ENCODE measurements at regions not wholly inside any gene's neighbourhood (a gene's known extent, or its start where the extent isn't known, plus 50 kb on each side); places are given as distances from the start of the nearest gene placed in this dataset.

- H3K36me3 Mint-ChIP-seq (ENCODE audit: low read depth), result no peaks in the 10 kb centered on the region
- H3K4me1 Mint-ChIP-seq (ENCODE audit: low read depth), result no peaks in the 10 kb centered on the region
- H3K4me3 Mint-ChIP-seq, result no peak overlapping the region
- H3K27ac Mint-ChIP-seq, result no peak overlapping the region
- peaks cover 4% of the 10 kb centered on the region for H3K9me3 Mint-ChIP-seq
- no peaks in the 10 kb centered on the region for H3K27me3 Mint-ChIP-seq
These were observed 513.5 kb downstream of the CCER1 start for GRCh38 chr12:90441431-90441830.

- Mint-ChIP-seq H3K36me3 (ENCODE audit: low read depth) (no peaks in the 10 kb centered on the region), H3K4me3 (no peak overlapping the region)
These were observed 526.1 kb downstream of the CCER1 start for GRCh38 chr12:90428881-90429280.

GRCh38 chr12:90428465-90428864 lies 526.5 kb downstream of the CCER1 start:
- H3K27me3 Mint-ChIP-seq, result no peaks in the 10 kb centered on the region
- H3K36me3 Mint-ChIP-seq (ENCODE audit: low read depth), result no peaks in the 10 kb centered on the region
- no peaks in the 10 kb centered on the region for H3K4me1 Mint-ChIP-seq (ENCODE audit: low read depth)
- no peak overlapping the region for H3K27ac Mint-ChIP-seq
- H3K4me3 Mint-ChIP-seq, result no peak overlapping the region
- no peaks in the 10 kb centered on the region for H3K9me3 Mint-ChIP-seq

More at GRCh38 chr12:90428881-90429280, 526.1 kb downstream of the CCER1 start:
- H3K4me1 Mint-ChIP-seq (ENCODE audit: low read depth), result no peaks in the 10 kb centered on the region
- no peaks in the 10 kb centered on the region for H3K27me3 Mint-ChIP-seq
- no peak overlapping the region for H3K27ac Mint-ChIP-seq
- peaks cover under 1% of the 10 kb centered on the region for H3K9me3 Mint-ChIP-seq

GRCh38 chr12:90423965-90424364 lies 531.0 kb downstream of the CCER1 start:
- H3K36me3 Mint-ChIP-seq (ENCODE audit: low read depth), result no peaks in the 10 kb centered on the region
- H3K4me1 Mint-ChIP-seq (ENCODE audit: low read depth), result no peaks in the 10 kb centered on the region
- no peak overlapping the region for H3K27ac Mint-ChIP-seq
- no peaks in the 10 kb centered on the region for H3K9me3 Mint-ChIP-seq
- H3K4me3 Mint-ChIP-seq, result no peak overlapping the region
- H3K27me3 Mint-ChIP-seq, result no peaks in the 10 kb centered on the region

GRCh38 chr12:90410962-90411361 lies 544.0 kb downstream of the CCER1 start:
- Mint-ChIP-seq H3K36me3 (ENCODE audit: low read depth) (no peaks in the 10 kb centered on the region), H3K27ac (no peak overlapping the region), H3K9me3 (peaks cover 4% of the 10 kb centered on the region), H3K27me3 (no peaks in the 10 kb centered on the region), H3K4me1 (ENCODE audit: low read depth) (no peaks in the 10 kb centered on the region), H3K4me3 (no peak overlapping the region)

GRCh38 chr12:90407841-90408240 lies 547.1 kb downstream of the CCER1 start:
- no peaks in the 10 kb centered on the region for H3K9me3 Mint-ChIP-seq
- no peaks in the 10 kb centered on the region for H3K4me1 Mint-ChIP-seq (ENCODE audit: low read depth)
- H3K27me3 Mint-ChIP-seq, result no peaks in the 10 kb centered on the region
- no peak overlapping the region for H3K27ac Mint-ChIP-seq
- H3K4me3 Mint-ChIP-seq, result no peak overlapping the region
- H3K36me3 Mint-ChIP-seq (ENCODE audit: low read depth), result no peaks in the 10 kb centered on the region

- H3K27me3 Mint-ChIP-seq, result no peaks in the 10 kb centered on the region
- H3K36me3 Mint-ChIP-seq (ENCODE audit: low read depth), result no peaks in the 10 kb centered on the region
- peaks cover 6% of the 10 kb centered on the region for H3K9me3 Mint-ChIP-seq
- H3K27ac Mint-ChIP-seq, result no peak overlapping the region
- H3K4me1 Mint-ChIP-seq (ENCODE audit: low read depth), result no peaks in the 10 kb centered on the region
- H3K4me3 Mint-ChIP-seq, result no peak overlapping the region
These were observed 550.9 kb downstream of the CCER1 start for GRCh38 chr12:90404071-90404470.

- Mint-ChIP-seq H3K36me3 (ENCODE audit: low read depth) (no peaks in the 10 kb centered on the region), H3K9me3 (peaks cover 6% of the 10 kb centered on the region), H3K4me1 (ENCODE audit: low read depth) (no peaks in the 10 kb centered on the region), H3K4me3 (no peak overlapping the region), H3K27me3 (no peaks in the 10 kb centered on the region), H3K27ac (no peak overlapping the region)
These were observed 553.8 kb downstream of the CCER1 start for GRCh38 chr12:90401185-90401584.

- Mint-ChIP-seq H3K4me3 (no peak overlapping the region), H3K27me3 (no peaks in the 10 kb centered on the region), H3K36me3 (ENCODE audit: low read depth) (no peaks in the 10 kb centered on the region), H3K9me3 (peaks cover 6% of the 10 kb centered on the region), H3K4me1 (ENCODE audit: low read depth) (no peaks in the 10 kb centered on the region), H3K27ac (no peak overlapping the region)
These were observed 555.6 kb downstream of the CCER1 start for GRCh38 chr12:90399357-90399756.

GRCh38 chr12:90398285-90398836 lies 556.6 kb downstream of the CCER1 start:
- Mint-ChIP-seq H3K27ac (no peak overlapping the region), H3K4me1 (ENCODE audit: low read depth) (no peaks in the 10 kb centered on the region), H3K9me3 (peaks cover 6% of the 10 kb centered on the region), H3K4me3 (no peak overlapping the region), H3K36me3 (ENCODE audit: low read depth) (no peaks in the 10 kb centered on the region), H3K27me3 (no peaks in the 10 kb centered on the region)

GRCh38 chr12:90396556-90396955 lies 558.4 kb downstream of the CCER1 start:
- H3K9me3 Mint-ChIP-seq, result no peaks in the 10 kb centered on the region
- H3K36me3 Mint-ChIP-seq (ENCODE audit: low read depth), result no peaks in the 10 kb centered on the region
- no peaks in the 10 kb centered on the region for H3K4me1 Mint-ChIP-seq (ENCODE audit: low read depth)
- no peak overlapping the region for H3K4me3 Mint-ChIP-seq
- H3K27me3 Mint-ChIP-seq, result no peaks in the 10 kb centered on the region
- no peak overlapping the region for H3K27ac Mint-ChIP-seq

GRCh38 chr12:90393652-90394051 lies 561.3 kb downstream of the CCER1 start:
- Mint-ChIP-seq H3K27me3 (no peaks in the 10 kb centered on the region), H3K27ac (no peak overlapping the region), H3K36me3 (ENCODE audit: low read depth) (no peaks in the 10 kb centered on the region), H3K4me3 (no peak overlapping the region), H3K9me3 (no peaks in the 10 kb centered on the region), H3K4me1 (ENCODE audit: low read depth) (no peaks in the 10 kb centered on the region)

GRCh38 chr12:90393089-90393488 lies 561.9 kb downstream of the CCER1 start:
- Mint-ChIP-seq H3K4me3 (no peak overlapping the region), H3K27me3 (no peaks in the 10 kb centered on the region)

GRCh38 chr12:90390947-90391346 lies 564.0 kb downstream of the CCER1 start:
- no peaks in the 10 kb centered on the region for H3K36me3 Mint-ChIP-seq (ENCODE audit: low read depth)
- H3K9me3 Mint-ChIP-seq, result no peaks in the 10 kb centered on the region
- no peak overlapping the region for H3K27ac Mint-ChIP-seq
- H3K4me3 Mint-ChIP-seq, result no peak overlapping the region
- H3K4me1 Mint-ChIP-seq (ENCODE audit: low read depth), result no peaks in the 10 kb centered on the region
- H3K27me3 Mint-ChIP-seq, result no peaks in the 10 kb centered on the region

More at GRCh38 chr12:90393089-90393488, 561.9 kb downstream of the CCER1 start:
- Mint-ChIP-seq H3K9me3 (no peaks in the 10 kb centered on the region), H3K36me3 (ENCODE audit: low read depth) (no peaks in the 10 kb centered on the region), H3K27ac (no peak overlapping the region), H3K4me1 (ENCODE audit: low read depth) (no peaks in the 10 kb centered on the region)

- Mint-ChIP-seq H3K27me3 (no peaks in the 10 kb centered on the region), H3K27ac (no peak overlapping the region), H3K4me1 (ENCODE audit: low read depth) (no peaks in the 10 kb centered on the region), H3K4me3 (no peak overlapping the region), H3K9me3 (no peaks in the 10 kb centered on the region), H3K36me3 (ENCODE audit: low read depth) (no peaks in the 10 kb centered on the region)
These were observed 586.9 kb downstream of the CCER1 start for GRCh38 chr12:90368081-90368480.

- no peaks in the 10 kb centered on the region for H3K4me1 Mint-ChIP-seq (ENCODE audit: low read depth)
- H3K9me3 Mint-ChIP-seq, result no peaks in the 10 kb centered on the region
- H3K27me3 Mint-ChIP-seq, result no peaks in the 10 kb centered on the region
- no peak overlapping the region for H3K27ac Mint-ChIP-seq
- no peaks in the 10 kb centered on the region for H3K36me3 Mint-ChIP-seq (ENCODE audit: low read depth)
- no peak overlapping the region for H3K4me3 Mint-ChIP-seq
These were observed 588.7 kb downstream of the CCER1 start for GRCh38 chr12:90366286-90366685.
